ENCODE measurements at regions not wholly inside any gene's neighbourhood (a gene's known extent, or its start where the extent isn't known, plus 50 kb on each side); places are given as distances from the start of the nearest gene placed in this dataset.

GRCh38 chr9:106017198-106017740 is 322.9 kb downstream of the TMEM38B start:
- peaks cover 28% of the 10 kb centered on the region for H3K27me3 Mint-ChIP-seq (ENCODE audit: unreplicated experiment)
- no peak for DNase-seq (ENCODE audit: extremely low spot score, unreplicated experiment)
- H3K27ac Mint-ChIP-seq (ENCODE audit: unreplicated experiment): no peak overlapping the region
- H3K36me3 Mint-ChIP-seq (ENCODE audit: unreplicated experiment): no peaks in the 10 kb centered on the region
- no peak overlapping the region for H3K4me3 Mint-ChIP-seq (ENCODE audit: unreplicated experiment)
- H3K9me3 Mint-ChIP-seq (ENCODE audit: unreplicated experiment): no peaks in the 10 kb centered on the region
- TF ChIP-seq, protein P1, sequence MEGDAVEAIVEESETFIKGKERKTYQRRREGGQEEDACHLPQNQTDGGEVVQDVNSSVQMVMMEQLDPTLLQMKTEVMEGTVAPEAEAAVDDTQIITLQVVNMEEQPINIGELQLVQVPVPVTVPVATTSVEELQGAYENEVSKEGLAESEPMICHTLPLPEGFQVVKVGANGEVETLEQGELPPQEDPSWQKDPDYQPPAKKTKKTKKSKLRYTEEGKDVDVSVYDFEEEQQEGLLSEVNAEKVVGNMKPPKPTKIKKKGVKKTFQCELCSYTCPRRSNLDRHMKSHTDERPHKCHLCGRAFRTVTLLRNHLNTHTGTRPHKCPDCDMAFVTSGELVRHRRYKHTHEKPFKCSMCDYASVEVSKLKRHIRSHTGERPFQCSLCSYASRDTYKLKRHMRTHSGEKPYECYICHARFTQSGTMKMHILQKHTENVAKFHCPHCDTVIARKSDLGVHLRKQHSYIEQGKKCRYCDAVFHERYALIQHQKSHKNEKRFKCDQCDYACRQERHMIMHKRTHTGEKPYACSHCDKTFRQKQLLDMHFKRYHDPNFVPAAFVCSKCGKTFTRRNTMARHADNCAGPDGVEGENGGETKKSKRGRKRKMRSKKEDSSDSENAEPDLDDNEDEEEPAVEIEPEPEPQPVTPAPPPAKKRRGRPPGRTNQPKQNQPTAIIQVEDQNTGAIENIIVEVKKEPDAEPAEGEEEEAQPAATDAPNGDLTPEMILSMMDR (IDR thresholded peaks at IDR 0.05): no peak
- no peaks in the 10 kb centered on the region for H3K4me1 Mint-ChIP-seq (ENCODE audit: unreplicated experiment)

DNA sequence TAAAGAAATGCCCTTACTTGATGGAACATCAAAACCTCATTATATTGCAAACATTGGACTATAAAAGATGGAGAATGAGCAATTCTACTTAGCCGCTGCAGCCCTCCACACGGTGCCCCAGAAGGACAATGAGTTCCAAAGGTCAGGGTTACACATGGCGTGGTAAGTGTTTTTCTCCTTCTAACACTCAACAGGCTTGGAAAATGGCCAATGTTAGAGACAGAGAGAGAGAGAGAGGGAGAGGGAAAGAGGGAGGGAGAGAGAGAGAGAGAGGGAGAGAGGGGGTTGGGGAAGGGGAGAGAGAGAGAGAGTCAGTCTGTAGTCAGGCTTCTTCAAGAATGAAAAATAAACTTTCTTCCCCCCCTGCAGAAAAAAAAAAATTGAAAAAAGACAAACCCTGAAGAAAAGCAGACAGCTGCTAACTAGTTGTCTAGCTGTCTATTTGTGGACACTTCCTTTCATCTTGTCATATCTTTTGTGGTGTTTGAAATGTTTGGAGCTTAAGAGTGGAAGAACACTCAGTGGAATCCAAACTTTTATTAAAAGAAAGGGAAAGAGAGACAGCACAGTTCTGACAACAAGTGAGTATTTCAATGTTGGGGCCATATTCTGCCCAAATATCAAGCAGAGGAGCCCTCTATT is 324.8 kb downstream of the TMEM38B start:
- H3K36me3 Mint-ChIP-seq (ENCODE audit: unreplicated experiment): no peaks in the 10 kb centered on the region
- no peaks in the 10 kb centered on the region for H3K9me3 Mint-ChIP-seq (ENCODE audit: unreplicated experiment)
- H3K4me3 Mint-ChIP-seq (ENCODE audit: unreplicated experiment): no peak overlapping the region
- peaks cover 28% of the 10 kb centered on the region for H3K27me3 Mint-ChIP-seq (ENCODE audit: unreplicated experiment)
- DNase-seq (ENCODE audit: extremely low spot score, unreplicated experiment): no peak
- no peaks in the 10 kb centered on the region for H3K4me1 Mint-ChIP-seq (ENCODE audit: unreplicated experiment)
- H3K27ac Mint-ChIP-seq (ENCODE audit: unreplicated experiment): no peak overlapping the region
- TF ChIP-seq, protein P1 (IDR thresholded peaks at IDR 0.05): no peak

DNA sequence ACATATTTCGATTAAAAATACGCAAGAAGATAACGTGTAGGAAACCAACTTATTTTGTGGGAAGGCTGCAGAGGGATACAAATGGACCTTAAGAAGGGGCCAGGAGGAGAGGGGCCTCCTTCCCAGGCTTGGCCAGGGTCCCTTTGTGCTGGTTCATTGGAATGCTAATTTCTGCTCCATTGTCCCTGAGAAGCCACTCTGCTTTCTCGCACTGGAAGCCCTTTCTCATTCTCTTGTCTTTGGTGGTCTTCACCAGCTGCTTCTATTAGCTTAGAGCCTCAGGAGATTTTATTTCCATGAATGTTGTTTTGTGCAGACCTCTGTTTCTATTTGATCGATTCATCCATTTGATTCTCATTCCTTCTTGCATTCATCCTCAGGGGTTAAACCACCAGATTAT is 325.4 kb downstream of the TMEM38B start:
- H3K4me1 Mint-ChIP-seq (ENCODE audit: unreplicated experiment): no peaks in the 10 kb centered on the region

DNA sequence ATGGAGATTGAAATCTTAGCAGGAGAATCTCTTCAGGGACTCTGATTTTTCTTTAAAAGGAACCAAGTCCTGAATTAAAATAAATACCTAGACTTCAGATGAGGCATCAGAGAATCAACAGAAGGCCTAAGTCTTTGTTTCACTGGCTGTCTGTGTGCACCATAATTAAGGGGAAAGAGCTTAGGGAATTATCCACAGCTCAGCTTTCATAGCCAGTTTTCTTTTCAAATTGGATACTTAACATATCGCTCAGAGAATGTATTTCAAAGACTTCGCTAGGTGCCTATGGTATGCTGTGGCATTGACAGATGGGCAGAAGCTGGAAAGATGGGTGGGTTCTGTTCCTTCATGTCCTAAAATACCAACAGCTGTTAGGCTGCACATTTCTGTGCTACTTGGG is 325.8 kb downstream of the TMEM38B start:
- no peak overlapping the region for H3K27ac Mint-ChIP-seq (ENCODE audit: unreplicated experiment)
- no peak overlapping the region for H3K4me3 Mint-ChIP-seq (ENCODE audit: unreplicated experiment)
- no peak for DNase-seq (ENCODE audit: extremely low spot score, unreplicated experiment)
- peaks cover 33% of the 10 kb centered on the region for H3K27me3 Mint-ChIP-seq (ENCODE audit: unreplicated experiment)
- TF ChIP-seq, protein P1 (IDR thresholded peaks at IDR 0.05): no peak
- no peaks in the 10 kb centered on the region for H3K4me1 Mint-ChIP-seq (ENCODE audit: unreplicated experiment)
- no peaks in the 10 kb centered on the region for H3K36me3 Mint-ChIP-seq (ENCODE audit: unreplicated experiment)
- H3K9me3 Mint-ChIP-seq (ENCODE audit: unreplicated experiment): no peaks in the 10 kb centered on the region

More for the DNA sequence above, 325.4 kb downstream of the TMEM38B start:
- Mint-ChIP-seq H3K36me3 (ENCODE audit: unreplicated experiment) (no peaks in the 10 kb centered on the region), H3K4me3 (ENCODE audit: unreplicated experiment) (no peak overlapping the region), H3K27ac (ENCODE audit: unreplicated experiment) (no peak overlapping the region), H3K9me3 (ENCODE audit: unreplicated experiment) (no peaks in the 10 kb centered on the region), H3K27me3 (ENCODE audit: unreplicated experiment) (peaks cover 30% of the 10 kb centered on the region)
- no peak for DNase-seq (ENCODE audit: extremely low spot score, unreplicated experiment)
- TF ChIP-seq, protein P1 (IDR thresholded peaks at IDR 0.05): no peak

GRCh38 chr9:106023455-106023854 is 329.1 kb downstream of the TMEM38B start:
- DNase-seq (ENCODE audit: extremely low spot score, unreplicated experiment): no peak
- peaks cover 24% of the 10 kb centered on the region for H3K27me3 Mint-ChIP-seq (ENCODE audit: unreplicated experiment)
- no peak overlapping the region for H3K4me3 Mint-ChIP-seq (ENCODE audit: unreplicated experiment)
- H3K9me3 Mint-ChIP-seq (ENCODE audit: unreplicated experiment): no peaks in the 10 kb centered on the region
- H3K4me1 Mint-ChIP-seq (ENCODE audit: unreplicated experiment): no peaks in the 10 kb centered on the region
- H3K27ac Mint-ChIP-seq (ENCODE audit: unreplicated experiment): no peak overlapping the region
- no peaks in the 10 kb centered on the region for H3K36me3 Mint-ChIP-seq (ENCODE audit: unreplicated experiment)
- TF ChIP-seq, protein P1 (IDR thresholded peaks at IDR 0.05): no peak

Data from osteocyte (in vitro differentiated cells).